Sigmoid colon (tissue), 6 donors: ENCODE measurements at regions not wholly inside any gene's neighbourhood (a gene's known extent, or its start where the extent isn't known, plus 50 kb on each side); places are given as distances from the start of the nearest gene placed in this dataset.

ENCODE experiments used
- DNase-seq: peaks from one replicate; pipeline ENCODE4 v3.0.0-alpha.2; 2019
- H3K27ac ChIP-seq, 4 donors: fragments of 200-600 bp; sonication (generic); one replicate each; pipeline ENCODE4 v1.5.1; 2016 to 2019; ENCODE audit warnings: mild to moderate bottlenecking in 1 of 4
- H3K27me3 ChIP-seq, 3 donors: fragments of 200-600 bp; sonication (generic); one replicate each; pipeline ENCODE4 v1.5.1; 2019; ENCODE audit warnings: mild to moderate bottlenecking in 1 of 3
- H3K36me3 ChIP-seq, 4 donors: fragments of 200-600 bp; sonication (generic); one replicate each; pipeline ENCODE4 v1.5.1; 2016 to 2019
- H3K4me1 ChIP-seq, 4 donors: fragments of 200-600 bp; sonication (generic); one replicate each; pipeline ENCODE4 v1.5.1; 2017 to 2019
- H3K4me3 ChIP-seq, 4 donors: fragments of 200-600 bp; sonication (generic); one replicate each; pipeline ENCODE4 v1.5.1; 2017 to 2019; ENCODE audit warnings: mild to moderate bottlenecking in 2 of 4, moderate library complexity in 1 of 4
- H3K9me3 ChIP-seq, 4 donors: fragments of 200-600 bp in 3 of 4; sonication (generic) in 3 of 4; one replicate each; pipeline versions ENCODE4 v1.5.1 to v1.6.1; 2013 to 2019
- CTCF ChIP-seq, 4 experiments: fragments of 450-650 bp in 3 of 4; fragments of 200-600 bp in 1 of 4; IDR thresholded peaks; one replicate each; pipeline ENCODE4 v1.5.1; 2016 to 2019; ENCODE audit warnings: antibody characterized with exemption in 4 of 4, mild to moderate bottlenecking in 3 of 4, moderate library complexity in 2 of 4
- EP300 ChIP-seq, 4 donors: sonication (generic); formaldehyde crosslinking; IDR thresholded peaks; one replicate each; pipeline ENCODE4 v1.6.1; 2017; ENCODE audit warnings: antibody characterized with exemption in 4 of 4
- POLR2A ChIP-seq, 2 donors: fragments of 450-650 bp; IDR thresholded peaks; one replicate each; pipeline ENCODE4 v1.6.1; 2016; ENCODE audit warnings: antibody characterized with exemption in 2 of 2, mild to moderate bottlenecking in 2 of 2, moderate library complexity in 2 of 2
- POLR2AphosphoS5 ChIP-seq, 4 donors: sonication (generic); formaldehyde crosslinking; IDR thresholded peaks; one replicate each; pipeline ENCODE4 v1.6.1; 2017; ENCODE audit warnings: antibody characterized with exemption in 4 of 4
- WGBS, 2 donors: extraction: QIAGEN DNeasy Blood & Tissue Kit; methylation state at CpG; one replicate each; pipeline ENCODE4 v1.1.7; 2013; 5-methylcytosine and 5-hydroxymethylcytosine counted together
- intact Hi-C: fragments of 100-400 bp; cut with DNase I; formaldehyde crosslinking; loops from one replicate; pipeline ENCODE4 v1.15.1; 2023
- donor health status: healthy with polysubstance abuse.
- donor health status: healthy.

DNA sequence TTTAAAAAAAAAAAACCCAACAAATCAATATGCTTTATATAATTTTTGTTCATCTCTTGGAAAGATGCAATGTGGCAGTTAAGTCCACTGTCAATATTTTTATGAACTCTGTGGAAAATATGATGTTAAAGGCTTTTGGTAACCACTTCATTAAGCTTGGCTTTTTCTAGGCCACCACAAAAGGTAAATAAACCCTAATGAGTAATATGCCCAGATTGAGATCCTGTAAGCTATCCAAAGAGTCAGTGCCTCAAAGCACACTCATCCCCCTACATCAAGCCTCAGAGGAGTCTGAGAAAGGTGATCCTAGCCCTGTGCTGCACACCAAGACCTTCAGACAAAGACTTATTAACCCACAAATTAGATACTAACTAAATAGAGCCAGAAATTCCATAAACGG lies 121.1 kb downstream of the CDC5L start:
- no peaks in the 10 kb centered on the region for H3K27me3 ChIP-seq
- intact Hi-C loops = no loop called here
- 81 to 86% methylated on average over 1 of the region's 1 CpG for WGBS, 2 donors
- H3K27ac ChIP-seq = no peak overlapping the region
- no peak for TF ChIP-seq EP300 (IDR thresholded peaks at IDR 0.05)
- no peaks in the 10 kb centered on the region for H3K9me3 ChIP-seq
- no peaks in the 10 kb centered on the region for H3K36me3 ChIP-seq
- DNase-seq = no peak
- no peaks in the 10 kb centered on the region for H3K4me1 ChIP-seq
- H3K4me3 ChIP-seq = no peak overlapping the region

DNA sequence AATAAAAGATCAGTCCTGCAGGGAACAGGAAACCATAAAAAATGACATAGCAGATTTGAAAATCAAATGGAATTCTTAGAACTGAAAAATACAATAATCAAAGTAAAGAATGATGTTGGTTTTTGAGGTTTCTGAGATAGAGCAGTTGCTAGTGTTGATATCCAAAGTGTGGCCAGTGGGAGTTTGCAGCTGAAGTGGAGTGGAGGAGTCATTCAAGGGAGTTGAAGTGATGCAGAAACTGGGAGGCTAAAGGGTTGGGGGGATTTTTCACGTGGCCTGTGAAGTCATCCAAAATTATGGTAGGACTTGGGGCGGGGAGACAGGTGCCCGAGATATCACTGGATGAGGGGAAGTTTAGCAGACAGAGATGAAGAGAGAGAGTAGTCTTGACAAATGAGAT lies 123.6 kb downstream of the CDC5L start:
- H3K4me1 ChIP-seq = no peaks in the 10 kb centered on the region
- no peak overlapping the region for H3K4me3 ChIP-seq
- no peak overlapping the region for H3K27ac ChIP-seq
- no peaks in the 10 kb centered on the region for H3K36me3 ChIP-seq
- WGBS, 2 donors = 67 to 73% methylated on average over 3 of the region's 3 CpGs
- no peaks in the 10 kb centered on the region for H3K9me3 ChIP-seq
- no peak for DNase-seq
- no peak for TF ChIP-seq CTCF (IDR thresholded peaks at IDR 0.05)
- no peak for TF ChIP-seq POLR2A (IDR thresholded peaks at IDR 0.05)
- TF ChIP-seq EP300 (IDR thresholded peaks at IDR 0.05) = no peak
- no peaks in the 10 kb centered on the region for H3K27me3 ChIP-seq
- intact Hi-C loops = no loop called here

GRCh38 chr6:44512868-44513741 lies 125.6 kb downstream of the CDC5L start:
- Histone ChIP-seq H3K36me3 (no peaks in the 10 kb centered on the region), H3K27me3 (no peaks in the 10 kb centered on the region), H3K27ac (no peak overlapping the region), H3K4me1 (no peaks in the 10 kb centered on the region), H3K4me3 (no peak overlapping the region), H3K9me3 (no peaks in the 10 kb centered on the region)
- 78 to 80% methylated on average over 7 of the region's 7 CpGs for WGBS, 2 donors
- no peak for DNase-seq
- intact Hi-C loops = no loop called here
- TF ChIP-seq EP300 (IDR thresholded peaks at IDR 0.05) = no peak
- TF ChIP-seq POLR2A (IDR thresholded peaks at IDR 0.05) = no peak
- TF ChIP-seq POLR2AphosphoS5 (IDR thresholded peaks at IDR 0.05) = no peak
- TF ChIP-seq CTCF (IDR thresholded peaks at IDR 0.05) = no peak

DNA sequence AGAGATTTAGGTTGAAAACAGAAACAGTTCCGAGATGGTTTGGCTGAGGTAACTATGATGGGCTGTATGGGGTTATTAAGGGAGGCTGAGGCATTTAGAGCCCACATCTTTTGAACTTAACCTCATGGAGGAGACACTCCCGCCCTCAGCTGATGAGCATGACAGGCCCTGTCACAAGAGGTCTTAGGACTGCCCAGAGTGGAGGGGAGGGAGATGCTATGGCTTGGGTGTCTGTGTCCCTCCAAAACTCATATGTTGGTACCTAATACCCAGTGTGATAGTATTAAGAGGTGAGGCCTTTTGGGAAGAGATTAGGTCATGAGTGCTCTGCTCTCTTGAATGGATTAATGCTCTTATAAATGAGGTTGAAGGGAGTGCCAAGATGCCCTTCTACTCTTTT lies 126.6 kb downstream of the CDC5L start:
- no peaks in the 10 kb centered on the region for H3K27me3 ChIP-seq
- intact Hi-C loops = no loop called here
- no peak overlapping the region for H3K4me3 ChIP-seq
- no peak overlapping the region for H3K27ac ChIP-seq
- H3K4me1 ChIP-seq = no peaks in the 10 kb centered on the region
- WGBS, 2 donors = 92 to 93% methylated on average over 2 of the region's 2 CpGs
- TF ChIP-seq CTCF (IDR thresholded peaks at IDR 0.05) = no peak
- TF ChIP-seq EP300 (IDR thresholded peaks at IDR 0.05) = no peak
- TF ChIP-seq POLR2A (IDR thresholded peaks at IDR 0.05) = no peak
- no peak for TF ChIP-seq POLR2AphosphoS5 (IDR thresholded peaks at IDR 0.05)
- no peaks in the 10 kb centered on the region for H3K36me3 ChIP-seq
- H3K9me3 ChIP-seq = peaks cover 0 to 4% (median 0%) of the 10 kb centered on the region in 4 donors
- DNase-seq = no peak

DNA sequence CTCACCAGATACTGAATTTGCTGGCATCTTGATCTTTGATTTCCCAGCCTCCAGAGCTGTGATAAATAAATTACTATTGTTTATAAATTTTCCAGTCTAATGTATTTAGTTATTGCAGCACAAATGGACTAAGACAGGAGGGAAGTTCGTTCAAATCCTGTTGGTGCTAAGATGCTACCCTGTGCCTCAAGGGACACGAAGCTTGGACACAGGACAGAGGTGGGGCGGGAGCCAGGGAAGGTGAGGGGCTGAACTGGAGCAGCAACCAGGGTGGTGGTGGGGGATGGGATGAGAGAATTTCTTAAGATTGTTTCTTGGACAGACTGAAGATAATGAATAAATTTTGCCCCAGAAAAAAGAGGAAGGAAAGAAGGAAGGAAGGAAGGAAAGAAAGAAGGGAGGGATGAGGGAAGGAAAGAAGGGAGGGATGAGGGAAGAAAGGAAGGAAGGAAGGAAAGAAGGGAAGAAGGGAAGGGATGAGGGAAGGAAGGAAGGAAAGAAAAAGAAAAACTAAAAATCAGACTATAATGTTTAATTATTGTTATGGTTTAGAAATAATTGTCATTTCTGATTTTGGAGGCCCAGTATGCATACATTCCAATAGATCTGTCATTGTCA lies 127.2 kb downstream of the CDC5L start:
- H3K9me3 ChIP-seq = peaks cover 0 to 4% (median under 1%) of the 10 kb centered on the region in 4 donors
- H3K4me1 ChIP-seq = no peaks in the 10 kb centered on the region
- no peak overlapping the region for H3K4me3 ChIP-seq
- no peak for TF ChIP-seq POLR2A (IDR thresholded peaks at IDR 0.05)
- TF ChIP-seq EP300 (IDR thresholded peaks at IDR 0.05) = no peak
- TF ChIP-seq CTCF (IDR thresholded peaks at IDR 0.05) = no peak
- no peak for TF ChIP-seq POLR2AphosphoS5 (IDR thresholded peaks at IDR 0.05)
- intact Hi-C loops = no loop called here
- H3K36me3 ChIP-seq = no peaks in the 10 kb centered on the region
- DNase-seq = no peak
- H3K27me3 ChIP-seq = no peaks in the 10 kb centered on the region
- H3K27ac ChIP-seq = no peak overlapping the region
- 87 to 89% methylated on average over 3 of the region's 3 CpGs for WGBS, 2 donors
